ENCODE measurements at regions not wholly inside any gene's neighbourhood (a gene's known extent, or its start where the extent isn't known, plus 50 kb on each side); places are given as distances from the start of the nearest gene placed in this dataset.

DNA sequence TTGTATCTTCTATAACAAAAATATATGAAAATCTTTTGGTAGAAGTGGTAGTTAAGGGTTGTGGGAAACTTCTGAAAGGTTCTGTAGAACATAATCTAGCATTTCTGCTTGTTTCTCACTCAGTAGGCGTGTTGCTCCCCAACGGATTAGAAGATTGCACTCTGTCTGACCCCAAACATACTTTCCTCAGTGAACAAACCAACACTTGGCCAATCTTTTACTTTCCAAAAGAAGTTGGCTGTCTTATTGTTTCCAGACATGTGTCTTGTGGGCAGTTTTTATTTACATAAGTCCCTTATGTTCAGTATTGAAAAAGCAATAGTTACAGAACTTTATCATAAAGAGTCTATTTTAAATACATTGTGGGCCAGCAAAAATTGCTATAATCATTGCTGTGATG is 312.8 kb upstream of the EPHA5 start:
- no peaks in the 10 kb centered on the region for H3K27me3 ChIP-seq (ENCODE audit: control insufficient read depth, insufficient read depth, low read length)
- no peak for TF ChIP-seq CTCF (IDR thresholded peaks at IDR 0.05; ENCODE audit: insufficient read depth, low read length, poor library complexity, severe bottlenecking)
- no peak overlapping the region for H3K4me3 ChIP-seq (ENCODE audit: low read depth, low read length)
- no peaks in the 10 kb centered on the region for H3K36me3 ChIP-seq (ENCODE audit: control insufficient read depth, insufficient read depth, low read length)
- no peak for DNase-seq (ENCODE audit: low read depth)

- no peak for DNase-seq (ENCODE audit: low read depth)
- Histone ChIP-seq H3K36me3 (ENCODE audit: control insufficient read depth, insufficient read depth, low read length) (no peaks in the 10 kb centered on the region), H3K27me3 (ENCODE audit: control insufficient read depth, insufficient read depth, low read length) (no peaks in the 10 kb centered on the region), H3K4me3 (ENCODE audit: low read depth, low read length) (no peak overlapping the region)
- TF ChIP-seq CTCF (IDR thresholded peaks at IDR 0.05; ENCODE audit: insufficient read depth, low read length, poor library complexity, severe bottlenecking): no peak
Measured at GRCh38 chr4:65976287-65976686, 306.0 kb upstream of the EPHA5 start.

DNA sequence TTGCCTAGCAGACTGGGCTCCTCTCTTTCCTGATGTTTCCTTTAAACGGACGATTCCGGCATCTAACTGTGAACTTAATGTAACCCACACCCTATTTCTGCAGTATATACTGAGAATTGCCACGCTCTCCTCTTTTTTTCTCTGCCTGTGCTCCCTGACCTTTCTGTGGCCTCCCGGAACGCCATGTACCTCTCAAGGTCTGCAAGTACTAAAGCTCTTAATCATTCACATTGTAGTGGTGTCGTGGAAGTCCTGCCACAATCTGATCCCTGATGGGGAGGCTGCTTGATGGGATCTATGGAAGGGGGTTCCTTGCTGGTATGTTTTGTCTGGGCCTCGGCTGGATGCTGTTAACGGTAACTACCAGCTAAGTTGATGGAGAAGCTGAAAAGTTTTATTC is 302.9 kb upstream of the EPHA5 start:
- H3K4me3 ChIP-seq (ENCODE audit: low read depth, low read length): no peak overlapping the region
- DNase-seq (ENCODE audit: low read depth): no peak
- no peaks in the 10 kb centered on the region for H3K27me3 ChIP-seq (ENCODE audit: control insufficient read depth, insufficient read depth, low read length)
- TF ChIP-seq CTCF (IDR thresholded peaks at IDR 0.05; ENCODE audit: insufficient read depth, low read length, poor library complexity, severe bottlenecking): no peak
- no peaks in the 10 kb centered on the region for H3K36me3 ChIP-seq (ENCODE audit: control insufficient read depth, insufficient read depth, low read length)

GRCh38 chr4:65971686-65972085 is 301.4 kb upstream of the EPHA5 start:
- H3K36me3 ChIP-seq (ENCODE audit: control insufficient read depth, insufficient read depth, low read length): no peaks in the 10 kb centered on the region
- H3K27me3 ChIP-seq (ENCODE audit: control insufficient read depth, insufficient read depth, low read length): no peaks in the 10 kb centered on the region
- no peak for DNase-seq (ENCODE audit: low read depth)
- TF ChIP-seq CTCF (IDR thresholded peaks at IDR 0.05; ENCODE audit: insufficient read depth, low read length, poor library complexity, severe bottlenecking): no peak
- no peak overlapping the region for H3K4me3 ChIP-seq (ENCODE audit: low read depth, low read length)

GRCh38 chr4:65968831-65969558 is 298.7 kb upstream of the EPHA5 start:
- DNase-seq (ENCODE audit: low read depth): peak; percentile 48
- no peak for TF ChIP-seq CTCF (IDR thresholded peaks at IDR 0.05; ENCODE audit: insufficient read depth, low read length, poor library complexity, severe bottlenecking)
- H3K36me3 ChIP-seq (ENCODE audit: control insufficient read depth, insufficient read depth, low read length): no peaks in the 10 kb centered on the region
- H3K4me3 ChIP-seq (ENCODE audit: low read depth, low read length): no peak overlapping the region
- H3K27me3 ChIP-seq (ENCODE audit: control insufficient read depth, insufficient read depth, low read length): no peaks in the 10 kb centered on the region

DNA sequence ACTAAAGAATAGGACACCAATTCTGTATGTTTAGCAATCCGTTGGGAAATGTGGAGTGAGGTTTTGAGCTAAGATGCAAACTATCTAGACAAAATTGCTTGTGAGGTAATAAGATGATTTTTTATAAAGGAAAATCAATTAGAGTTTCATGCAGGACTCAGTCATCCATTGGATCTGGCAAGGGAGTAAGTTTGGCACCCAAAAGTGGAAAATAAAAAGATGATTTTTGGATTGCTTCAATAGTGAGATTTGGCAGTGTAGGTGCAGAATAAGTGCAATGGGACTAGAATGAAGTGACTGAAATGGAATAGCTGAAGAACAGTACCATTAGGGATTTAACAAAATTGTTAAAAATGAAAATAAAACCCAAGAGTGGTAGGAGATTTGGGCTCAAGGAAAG is 290.5 kb upstream of the EPHA5 start:
- no peak for DNase-seq (ENCODE audit: low read depth)
- no peaks in the 10 kb centered on the region for H3K36me3 ChIP-seq (ENCODE audit: control insufficient read depth, insufficient read depth, low read length)
- TF ChIP-seq CTCF (IDR thresholded peaks at IDR 0.05; ENCODE audit: insufficient read depth, low read length, poor library complexity, severe bottlenecking): no peak

More for the DNA sequence above, 290.5 kb upstream of the EPHA5 start:
- Histone ChIP-seq H3K4me3 (ENCODE audit: low read depth, low read length) (no peak overlapping the region), H3K27me3 (ENCODE audit: control insufficient read depth, insufficient read depth, low read length) (no peaks in the 10 kb centered on the region)
